ENCODE measurements at regions not wholly inside any gene's neighbourhood (a gene's known extent, or its start where the extent isn't known, plus 50 kb on each side); places are given as distances from the start of the nearest gene placed in this dataset.
"Not testable (repeated sequence)": the region's sequence is repeated elsewhere in the genome, so short reads cannot be mapped to it uniquely, and the experiment has no call there.

- Histone ChIP-seq H3K27ac (no peak overlapping the region), H3K4me1 (no peaks in the 10 kb centered on the region), H3K4me3 (no peak overlapping the region), H3K9me3 (no peaks in the 10 kb centered on the region), H3K27me3 (no peaks in the 10 kb centered on the region), H3K36me3 (ENCODE audit: low read depth, missing control alignments) (no peaks in the 10 kb centered on the region)
- WGBS, 2 donors, result 79 to 86% methylated on average over 1 of the region's 1 CpG
- intact Hi-C loops (cut with DNase I; ENCODE audit: low total_unique reads), result no loop called here
- no peak for TF ChIP-seq CTCF (IDR thresholded peaks at IDR 0.05)
- TF ChIP-seq POLR2A (IDR thresholded peaks at IDR 0.05), result no peak
- DNase-seq, result no peak
These were observed 404.7 kb upstream of the RORB start for GRCh38 chr9:74092491-74092834.

- H3K27ac ChIP-seq; H3K4me3 ChIP-seq; H3K27me3 ChIP-seq; intact Hi-C loops (cut with DNase I; ENCODE audit: low total_unique reads); H3K4me1 ChIP-seq; H3K9me3 ChIP-seq; DNase-seq; H3K36me3 ChIP-seq (ENCODE audit: low read depth, missing control alignments): not testable (repeated sequence)
- WGBS, 2 donors, result 88 to 95% methylated on average over 1 of the region's 1 CpG
These were observed 403.1 kb upstream of the RORB start for GRCh38 chr9:74094037-74094436.

- Histone ChIP-seq H3K9me3 (no peaks in the 10 kb centered on the region), H3K27me3 (no peaks in the 10 kb centered on the region), H3K4me1 (no peaks in the 10 kb centered on the region), H3K27ac (no peak overlapping the region), H3K36me3 (ENCODE audit: low read depth, missing control alignments) (no peaks in the 10 kb centered on the region), H3K4me3 (no peak overlapping the region)
- WGBS, 2 donors, result 96 to 97% methylated on average over 1 of the region's 1 CpG
- no peak for DNase-seq
- intact Hi-C loops (cut with DNase I; ENCODE audit: low total_unique reads), result no loop called here
- TF ChIP-seq POLR2A (IDR thresholded peaks at IDR 0.05), result no peak
- TF ChIP-seq CTCF (IDR thresholded peaks at IDR 0.05), result no peak
These were observed 402.4 kb upstream of the RORB start for GRCh38 chr9:74094766-74095165.

- no peak for TF ChIP-seq POLR2A (IDR thresholded peaks at IDR 0.05)
- TF ChIP-seq CTCF (IDR thresholded peaks at IDR 0.05), result no peak
- Histone ChIP-seq H3K4me3 (no peak overlapping the region), H3K36me3 (ENCODE audit: low read depth, missing control alignments) (no peaks in the 10 kb centered on the region), H3K27me3 (no peaks in the 10 kb centered on the region), H3K27ac (no peak overlapping the region), H3K4me1 (no peaks in the 10 kb centered on the region), H3K9me3 (no peaks in the 10 kb centered on the region)
- WGBS, 2 donors, result 87 to 89% methylated on average over 2 of the region's 2 CpGs
- intact Hi-C loops (cut with DNase I; ENCODE audit: low total_unique reads), result no loop called here
- no peak for DNase-seq
These were observed 401.2 kb upstream of the RORB start for GRCh38 chr9:74095925-74096324.

- TF ChIP-seq CTCF (IDR thresholded peaks at IDR 0.05), result no peak
- no peak for TF ChIP-seq POLR2A (IDR thresholded peaks at IDR 0.05)
- WGBS, 2 donors, result 92 to 93% methylated on average over 2 of the region's 2 CpGs
- no peak for DNase-seq
These were observed 400.7 kb upstream of the RORB start for GRCh38 chr9:74096420-74096819.

More at GRCh38 chr9:74096420-74096819, 400.7 kb upstream of the RORB start:
- no peaks in the 10 kb centered on the region for H3K9me3 ChIP-seq
- H3K27me3 ChIP-seq, result no peaks in the 10 kb centered on the region
- H3K4me1 ChIP-seq, result no peaks in the 10 kb centered on the region
- no peaks in the 10 kb centered on the region for H3K36me3 ChIP-seq (ENCODE audit: low read depth, missing control alignments)
- intact Hi-C loops (cut with DNase I; ENCODE audit: low total_unique reads), result no loop called here
- no peak overlapping the region for H3K4me3 ChIP-seq
- H3K27ac ChIP-seq, result no peak overlapping the region

Measured in testis (tissue), 2 donors.